GM21576 (cell line): ENCODE measurements at regions not wholly inside any gene's neighbourhood (a gene's known extent, or its start where the extent isn't known, plus 50 kb on each side); places are given as distances from the start of the nearest gene placed in this dataset.
"Not testable (repeated sequence)": the region's sequence is repeated elsewhere in the genome, so short reads cannot be mapped to it uniquely, and the experiment has no call there.

Experiments
- ATAC-seq: cut with Tn5 transposase; IDR thresholded peaks from one replicate; pipeline ENCODE4 v1.9.1; 2021; ENCODE audit warnings: mild to moderate bottlenecking, moderate library complexity; ENCODE audit not compliant: unreplicated experiment

GRCh38 chr15:83335542-83335941, 51.1 kb upstream of the BNC1 start:
- not testable (repeated sequence) for ATAC-seq

- no peak for ATAC-seq
Measured at GRCh38 chr15:83339396-83339795, 54.9 kb upstream of the BNC1 start.

GRCh38 chr15:83340087-83340486, 55.6 kb upstream of the BNC1 start:
- no peak for ATAC-seq

GRCh38 chr15:83346342-83346741, 61.9 kb upstream of the BNC1 start:
- ATAC-seq: no peak

- ATAC-seq: no peak
Measured at GRCh38 chr15:83352119-83352518, 67.7 kb upstream of the BNC1 start.

GRCh38 chr15:83356501-83357399, 72.3 kb upstream of the BNC1 start:
- no peak for ATAC-seq

- no peak for ATAC-seq
Measured at GRCh38 chr15:83358972-83359564, 74.6 kb upstream of the BNC1 start.

GRCh38 chr15:83362706-83363105, 78.2 kb upstream of the BNC1 start:
- ATAC-seq: no peak

GRCh38 chr15:83364501-83364900, 80.0 kb upstream of the BNC1 start:
- no peak for ATAC-seq

GRCh38 chr15:83365370-83365938, 81.0 kb upstream of the BNC1 start:
- no peak for ATAC-seq

- no peak for ATAC-seq
Measured at GRCh38 chr15:83372434-83372891, 74.7 kb upstream of the SH3GL3 start.

- no peak for ATAC-seq
Measured at GRCh38 chr15:83378921-83379578, 68.1 kb upstream of the SH3GL3 start.

GRCh38 chr15:83379579-83379959, 67.6 kb upstream of the SH3GL3 start:
- ATAC-seq: no peak

GRCh38 chr15:83380059-83380458, 67.1 kb upstream of the SH3GL3 start:
- ATAC-seq: no peak

- ATAC-seq: peak; percentile 71
Measured at GRCh38 chr15:83380682-83381081, 66.5 kb upstream of the SH3GL3 start.

GRCh38 chr15:83383608-83384139, 63.5 kb upstream of the SH3GL3 start:
- not testable (repeated sequence) for ATAC-seq

- ATAC-seq: no peak
Measured at GRCh38 chr15:83396101-83396500, 51.0 kb upstream of the SH3GL3 start.
